ENCODE measurements at regions not wholly inside any gene's neighbourhood (a gene's known extent, or its start where the extent isn't known, plus 50 kb on each side); places are given as distances from the start of the nearest gene placed in this dataset.

GRCh38 chr18:10119991-10120390, 206.2 kb downstream of the VAPA start:
- H3K4me3 ChIP-seq (ENCODE audit: low read depth in 2 of 2, low read length in 2 of 2) = no peak overlapping the region
- no peaks in the 10 kb centered on the region for H3K36me3 ChIP-seq (ENCODE audit: control insufficient read depth, insufficient read depth, low read length)
- CTCF ChIA-PET = no interaction called here
- DNase-seq (ENCODE audit: low read depth, low spot score) (no peak), ATAC-seq (no peak)
- H3K27me3 ChIP-seq (ENCODE audit: control insufficient read depth, insufficient read depth, low read length) = peaks cover 4% of the 10 kb centered on the region; the same call in 1 of the 2 replicates
- intact Hi-C loops (cut with micrococcal nuclease; ENCODE audit: unreplicated experiment) = no loop called here
- POLR2A ChIA-PET = no interaction called here
- no peak overlapping the region for H3K27ac ChIP-seq (ENCODE audit: low read length)
- in situ Hi-C loops (cut with HindIII; ENCODE audit: low pct_unique_long_range_greater_than_20kb, low sequenced_read_pairs) = no loop called here
- H3K4me1 ChIP-seq (ENCODE audit: control insufficient read depth, insufficient read depth, low read length) = no peaks in the 10 kb centered on the region
- TF ChIP-seq, protein P1, sequence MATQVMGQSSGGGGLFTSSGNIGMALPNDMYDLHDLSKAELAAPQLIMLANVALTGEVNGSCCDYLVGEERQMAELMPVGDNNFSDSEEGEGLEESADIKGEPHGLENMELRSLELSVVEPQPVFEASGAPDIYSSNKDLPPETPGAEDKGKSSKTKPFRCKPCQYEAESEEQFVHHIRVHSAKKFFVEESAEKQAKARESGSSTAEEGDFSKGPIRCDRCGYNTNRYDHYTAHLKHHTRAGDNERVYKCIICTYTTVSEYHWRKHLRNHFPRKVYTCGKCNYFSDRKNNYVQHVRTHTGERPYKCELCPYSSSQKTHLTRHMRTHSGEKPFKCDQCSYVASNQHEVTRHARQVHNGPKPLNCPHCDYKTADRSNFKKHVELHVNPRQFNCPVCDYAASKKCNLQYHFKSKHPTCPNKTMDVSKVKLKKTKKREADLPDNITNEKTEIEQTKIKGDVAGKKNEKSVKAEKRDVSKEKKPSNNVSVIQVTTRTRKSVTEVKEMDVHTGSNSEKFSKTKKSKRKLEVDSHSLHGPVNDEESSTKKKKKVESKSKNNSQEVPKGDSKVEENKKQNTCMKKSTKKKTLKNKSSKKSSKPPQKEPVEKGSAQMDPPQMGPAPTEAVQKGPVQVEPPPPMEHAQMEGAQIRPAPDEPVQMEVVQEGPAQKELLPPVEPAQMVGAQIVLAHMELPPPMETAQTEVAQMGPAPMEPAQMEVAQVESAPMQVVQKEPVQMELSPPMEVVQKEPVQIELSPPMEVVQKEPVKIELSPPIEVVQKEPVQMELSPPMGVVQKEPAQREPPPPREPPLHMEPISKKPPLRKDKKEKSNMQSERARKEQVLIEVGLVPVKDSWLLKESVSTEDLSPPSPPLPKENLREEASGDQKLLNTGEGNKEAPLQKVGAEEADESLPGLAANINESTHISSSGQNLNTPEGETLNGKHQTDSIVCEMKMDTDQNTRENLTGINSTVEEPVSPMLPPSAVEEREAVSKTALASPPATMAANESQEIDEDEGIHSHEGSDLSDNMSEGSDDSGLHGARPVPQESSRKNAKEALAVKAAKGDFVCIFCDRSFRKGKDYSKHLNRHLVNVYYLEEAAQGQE (IDR thresholded peaks at IDR 0.05; ENCODE audit: insufficient read depth in 1 of 2, low read depth in 2 of 2, low read length in 1 of 2) = no peak
- TF ChIP-seq SIN3A (IDR thresholded peaks at IDR 0.05; ENCODE audit: borderline replicate concordance, insufficient read depth, low read depth, low read length) (no peak), TCF7L2 (IDR thresholded peaks at IDR 0.05; ENCODE audit: low read depth, low read length) (no peak), CTCF (IDR thresholded peaks at IDR 0.05) (no peak), POLR2AphosphoS5 (IDR thresholded peaks at IDR 0.05; ENCODE audit: low read depth, low read length) (no peak)
- BruUV-seq (replicated peaks) = no TSS peak
- no peaks in the 10 kb centered on the region for H3K9me3 ChIP-seq (ENCODE audit: control insufficient read depth, insufficient read depth, low read depth, low read length)

DNA sequence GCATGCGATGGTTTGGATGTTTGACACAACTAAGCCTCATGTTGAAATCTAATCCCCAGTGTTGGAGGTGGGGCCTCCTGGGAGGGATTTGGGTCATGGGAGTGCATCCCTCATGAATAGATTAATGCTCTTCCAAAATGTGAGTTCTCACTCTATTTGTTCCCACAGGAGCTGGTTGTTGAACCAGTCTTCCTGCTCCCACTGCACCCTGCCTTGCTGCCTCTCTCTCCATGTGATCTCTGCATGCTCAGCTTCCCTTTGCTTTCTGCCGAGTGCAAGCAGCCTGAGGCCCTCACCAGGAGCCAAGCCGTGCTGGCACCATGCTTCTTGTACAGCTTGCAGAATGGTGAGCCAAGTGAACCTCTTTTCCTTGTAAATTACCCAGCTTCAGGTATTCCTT, 206.8 kb downstream of the VAPA start:
- ChIA-PET POLR2A (no interaction called here), CTCF (no interaction called here)
- no peak overlapping the region for H3K27ac ChIP-seq (ENCODE audit: low read length)
- in situ Hi-C loops (cut with HindIII; ENCODE audit: low pct_unique_long_range_greater_than_20kb, low sequenced_read_pairs) = no loop called here
- ATAC-seq = no peak
- H3K27me3 ChIP-seq (ENCODE audit: control insufficient read depth, insufficient read depth, low read length) = peaks cover 1% of the 10 kb centered on the region; the same call in 1 of the 2 replicates
- no peaks in the 10 kb centered on the region for H3K9me3 ChIP-seq (ENCODE audit: control insufficient read depth, insufficient read depth, low read depth, low read length)
- H3K4me3 ChIP-seq (ENCODE audit: low read depth in 2 of 2, low read length in 2 of 2) = no peak overlapping the region
- no peaks in the 10 kb centered on the region for H3K4me1 ChIP-seq (ENCODE audit: control insufficient read depth, insufficient read depth, low read length)
- intact Hi-C loops (cut with micrococcal nuclease; ENCODE audit: unreplicated experiment) = no loop called here
- BruUV-seq (replicated peaks) = no TSS peak
- no peak for DNase-seq (ENCODE audit: low read depth, low spot score)
- no peak for TF ChIP-seq SIN3A (IDR thresholded peaks at IDR 0.05; ENCODE audit: borderline replicate concordance, insufficient read depth, low read depth, low read length)
- no peak for TF ChIP-seq POLR2AphosphoS5 (IDR thresholded peaks at IDR 0.05; ENCODE audit: low read depth, low read length)
- no peak for TF ChIP-seq CTCF (IDR thresholded peaks at IDR 0.05)
- TF ChIP-seq TCF7L2 (IDR thresholded peaks at IDR 0.05; ENCODE audit: low read depth, low read length) = no peak
- TF ChIP-seq, protein P1 (IDR thresholded peaks at IDR 0.05; ENCODE audit: insufficient read depth in 1 of 2, low read depth in 2 of 2, low read length in 1 of 2) = no peak
- H3K36me3 ChIP-seq (ENCODE audit: control insufficient read depth, insufficient read depth, low read length) = no peaks in the 10 kb centered on the region

All from Panc1 (cell line).